Heart left ventricle (tissue), 13 donors: ENCODE measurements at regions not wholly inside any gene's neighbourhood (a gene's known extent, or its start where the extent isn't known, plus 50 kb on each side); places are given as distances from the start of the nearest gene placed in this dataset.

ENCODE experiments used
- CTCF ChIP-seq, 12 donors: fragments of 200-600 bp; sonication (generic) in 4 of 12; IDR thresholded peaks; one replicate each; pipeline versions ENCODE4 v1.5.0 to v1.8.0; 2018 to 2022; ENCODE audit warnings: antibody characterized with exemption in 12 of 12, mild to moderate bottlenecking in 5 of 12
- POLR2A ChIP-seq, 2 donors: fragments of 450-650 bp; IDR thresholded peaks; one replicate each; pipeline ENCODE4 v1.6.1; 2017; ENCODE audit warnings: antibody characterized with exemption in 2 of 2, mild to moderate bottlenecking in 2 of 2, moderate library complexity in 2 of 2
- donor health status: ischemic (EF 13 %, LVEDD 7.1; RV severe dilation, severe dysfunction).
- donor health status: DM: no; HTN: yes; CAD: no.
- donor health status: DM: no; HTN: no; CAD: no.
- donor health status: ischemic (EF 25% LVEDD 6.9; RV normal size, moderate dysfunction).
- donor health status: ischemic (EF 25% LVEDD 5.7; RV mildly dilated, moderate dysfunction).
- donor health status: ischemic (EF 35%, LVEDD 5.7; RV mildly dilated, moderate dysfunction).
- donor health status: nonischemic (EF 11% LVEDD 7.7; RV severe dilation, severe dysfunction).
- donor health status: DM: yes; HTN: yes; CAD: no.
- donor health status: PGD.
- donor health status: ischemic (EF 29% LVEDD 5.4; RV normal size, mild dysfunction).
- donor health status: nonischemic (EF 23%, LVEDD 6.1; RV moderate dilation, normal function).

- TF ChIP-seq CTCF (IDR thresholded peaks at IDR 0.05): no peak
- no peak for TF ChIP-seq POLR2A (IDR thresholded peaks at IDR 0.05)
Measured at GRCh38 chr4:111115881-111116280, 493.0 kb upstream of the PITX2 start.
